ENCODE measurements at regions not wholly inside any gene's neighbourhood (a gene's known extent, or its start where the extent isn't known, plus 50 kb on each side); places are given as distances from the start of the nearest gene placed in this dataset.

- ChIA-PET CTCF (no interaction called here), POLR2A (no interaction called here)
These were observed 152.5 kb upstream of the GHITM start for GRCh38 chr10:83986800-83987199.

GRCh38 chr10:83987216-83987615 lies 152.1 kb upstream of the GHITM start:
- TF ChIP-seq CTCF (IDR thresholded peaks at IDR 0.05; ENCODE audit: low read depth, low read length), result no peak
- H3K27ac ChIP-seq (ENCODE audit: low read depth, low read length), result no peak overlapping the region
- H3K27me3 ChIP-seq (ENCODE audit: control insufficient read depth, insufficient read depth, low read length), result no peaks in the 10 kb centered on the region
- peaks cover 8% of the 10 kb centered on the region; the same call in 1 of the 2 replicates for H3K9me3 ChIP-seq (ENCODE audit: control insufficient read depth, insufficient read depth, low read length)
- H3K4me3 ChIP-seq (ENCODE audit: low read depth, low read length), result no peak overlapping the region
- ChIA-PET CTCF (no interaction called here), POLR2A (no interaction called here)
- no peak for DNase-seq (ENCODE audit: low read depth, low spot score)

More at GRCh38 chr10:83986800-83987199, 152.5 kb upstream of the GHITM start:
- peaks cover 5% of the 10 kb centered on the region; the same call in 1 of the 2 replicates for H3K9me3 ChIP-seq (ENCODE audit: control insufficient read depth, insufficient read depth, low read length)
- TF ChIP-seq CTCF (IDR thresholded peaks at IDR 0.05; ENCODE audit: low read depth, low read length), result no peak
- no peaks in the 10 kb centered on the region for H3K27me3 ChIP-seq (ENCODE audit: control insufficient read depth, insufficient read depth, low read length)
- no peak for DNase-seq (ENCODE audit: low read depth, low spot score)
- H3K27ac ChIP-seq (ENCODE audit: low read depth, low read length), result no peak overlapping the region
- no peak overlapping the region for H3K4me3 ChIP-seq (ENCODE audit: low read depth, low read length)

GRCh38 chr10:83988435-83988834 lies 150.9 kb upstream of the GHITM start:
- TF ChIP-seq CTCF (IDR thresholded peaks at IDR 0.05; ENCODE audit: low read depth, low read length), result no peak
- DNase-seq (ENCODE audit: low read depth, low spot score), result no peak
- ChIA-PET CTCF (no interaction called here), POLR2A (no interaction called here)
- H3K27ac ChIP-seq (ENCODE audit: low read depth, low read length), result no peak overlapping the region
- peaks cover 10% of the 10 kb centered on the region; the same call in 1 of the 2 replicates for H3K9me3 ChIP-seq (ENCODE audit: control insufficient read depth, insufficient read depth, low read length)
- H3K27me3 ChIP-seq (ENCODE audit: control insufficient read depth, insufficient read depth, low read length), result no peaks in the 10 kb centered on the region
- no peak overlapping the region for H3K4me3 ChIP-seq (ENCODE audit: low read depth, low read length)

- POLR2A ChIA-PET, result no interaction called here
These were observed 149.2 kb upstream of the GHITM start for GRCh38 chr10:83990126-83990525.

More at GRCh38 chr10:83990126-83990525, 149.2 kb upstream of the GHITM start:
- CTCF ChIA-PET, result no interaction called here
- peaks cover 10% of the 10 kb centered on the region; the same call in 1 of the 2 replicates for H3K9me3 ChIP-seq (ENCODE audit: control insufficient read depth, insufficient read depth, low read length)
- no peaks in the 10 kb centered on the region for H3K27me3 ChIP-seq (ENCODE audit: control insufficient read depth, insufficient read depth, low read length)
- DNase-seq (ENCODE audit: low read depth, low spot score), result no peak
- no peak for TF ChIP-seq CTCF (IDR thresholded peaks at IDR 0.05; ENCODE audit: low read depth, low read length)
- no peak overlapping the region for H3K27ac ChIP-seq (ENCODE audit: low read depth, low read length)
- no peak overlapping the region for H3K4me3 ChIP-seq (ENCODE audit: low read depth, low read length)
